ENCODE measurements at regions not wholly inside any gene's neighbourhood (a gene's known extent, or its start where the extent isn't known, plus 50 kb on each side); places are given as distances from the start of the nearest gene placed in this dataset.

DNA sequence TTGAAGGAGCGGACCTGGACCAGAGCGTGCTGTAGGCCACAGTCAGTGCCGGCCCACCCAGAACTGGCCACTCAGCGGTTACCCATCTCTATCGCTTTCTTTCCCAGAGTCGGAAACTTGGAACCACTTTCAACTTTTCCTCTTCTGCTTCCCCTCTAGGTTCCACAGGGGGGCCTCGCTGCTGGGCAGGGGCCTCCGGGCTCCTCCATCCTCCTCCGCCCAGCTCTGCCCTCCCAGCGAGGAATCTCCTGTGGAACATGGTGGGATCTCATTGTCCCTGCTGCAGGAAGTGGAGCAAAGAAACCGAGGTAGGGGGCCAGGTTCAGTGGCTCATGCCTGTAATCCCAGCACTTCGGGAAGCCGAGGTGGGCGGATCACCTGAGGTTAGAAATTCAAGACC lies 139.2 kb downstream of the ETS2 start:
- H4K91ac ChIP-seq (ENCODE audit: insufficient read length, low read depth, low read length) = no peak overlapping the region
- H3K56ac ChIP-seq (ENCODE audit: insufficient read length, low read depth, low read length) = no peak overlapping the region
- H3K4me3 Mint-ChIP-seq = peak overlapping the region; percentile 14 to 50; a peak in 3 of 5 replicates
- H3K27me3 ChIP-seq (ENCODE audit: insufficient read depth, low read length) = no peaks in the 10 kb centered on the region
- no peak overlapping the region for H2BK12ac ChIP-seq (ENCODE audit: insufficient read length, low read depth, low read length)
- H3K4ac ChIP-seq (ENCODE audit: low read depth, low read length) = no peak overlapping the region
- no peak overlapping the region for H3K27ac ChIP-seq (ENCODE audit: insufficient read length, low read depth, low read length)
- H3K4me1 ChIP-seq (ENCODE audit: insufficient read depth, low read length) = 0 out of 2 replicates have a peak, but pooled peaks cover 2% of the 10 kb centered on the region
- no peak overlapping the region for H3K23ac ChIP-seq (ENCODE audit: insufficient read length, low read depth, low read length)
- H2BK15ac ChIP-seq (ENCODE audit: low read depth, low read length) = no peak overlapping the region
- no peaks in the 10 kb centered on the region for H3K79me1 ChIP-seq (ENCODE audit: insufficient read depth, low read depth, low read length, poor library complexity, severe bottlenecking)
- peak; percentile 45 for DNase-seq
- H2AK5ac ChIP-seq (ENCODE audit: insufficient read length, low read length) = no peak overlapping the region
- peaks cover 14% of the 10 kb centered on the region for H3K27me3 Mint-ChIP-seq (ENCODE audit: low read depth)
- no peak overlapping the region for H4K8ac ChIP-seq (replicated peaks; ENCODE audit: insufficient read length, low read depth, low read length)
- H3K9ac ChIP-seq (ENCODE audit: extremely low read depth, insufficient read length, low read length) = no peak overlapping the region
- no peak overlapping the region for H2BK120ac ChIP-seq (ENCODE audit: low read depth, low read length, poor library complexity, severe bottlenecking)
- H3T11ph ChIP-seq (ENCODE audit: low read length) = no peak overlapping the region
- H3K27ac Mint-ChIP-seq = peak overlapping the region in 2 of 3 experiments; percentile 88 to 96; a peak in 6 of 7 replicates
- H3K9me3 ChIP-seq (ENCODE audit: control insufficient read depth, low read depth, low read length) = no peaks in the 10 kb centered on the region
- H4K5ac ChIP-seq (ENCODE audit: insufficient read length, low read depth, low read length) = no peak overlapping the region
- H2BK5ac ChIP-seq (ENCODE audit: insufficient read length, low read length) = no peak overlapping the region
- WGBS (ENCODE audit: extremely low coverage, insufficient read length, low lambda C conversion rate) = no CpG with 5 or more reads among the region's 14 CpGs
- H3K4me2 ChIP-seq (ENCODE audit: insufficient read depth, insufficient read length, low read length) = no peak overlapping the region
- H3K18ac ChIP-seq (ENCODE audit: insufficient read length, low read depth, low read length) = no peak overlapping the region
- H3K36me3 Mint-ChIP-seq (ENCODE audit: insufficient read depth in 1 of 3, low read depth in 3 of 3) = peaks cover 2 to 17% (median 16%) of the 10 kb centered on the region in 3 experiments; a peak in 5 of 7 replicates
- TF ChIP-seq, protein P1, sequence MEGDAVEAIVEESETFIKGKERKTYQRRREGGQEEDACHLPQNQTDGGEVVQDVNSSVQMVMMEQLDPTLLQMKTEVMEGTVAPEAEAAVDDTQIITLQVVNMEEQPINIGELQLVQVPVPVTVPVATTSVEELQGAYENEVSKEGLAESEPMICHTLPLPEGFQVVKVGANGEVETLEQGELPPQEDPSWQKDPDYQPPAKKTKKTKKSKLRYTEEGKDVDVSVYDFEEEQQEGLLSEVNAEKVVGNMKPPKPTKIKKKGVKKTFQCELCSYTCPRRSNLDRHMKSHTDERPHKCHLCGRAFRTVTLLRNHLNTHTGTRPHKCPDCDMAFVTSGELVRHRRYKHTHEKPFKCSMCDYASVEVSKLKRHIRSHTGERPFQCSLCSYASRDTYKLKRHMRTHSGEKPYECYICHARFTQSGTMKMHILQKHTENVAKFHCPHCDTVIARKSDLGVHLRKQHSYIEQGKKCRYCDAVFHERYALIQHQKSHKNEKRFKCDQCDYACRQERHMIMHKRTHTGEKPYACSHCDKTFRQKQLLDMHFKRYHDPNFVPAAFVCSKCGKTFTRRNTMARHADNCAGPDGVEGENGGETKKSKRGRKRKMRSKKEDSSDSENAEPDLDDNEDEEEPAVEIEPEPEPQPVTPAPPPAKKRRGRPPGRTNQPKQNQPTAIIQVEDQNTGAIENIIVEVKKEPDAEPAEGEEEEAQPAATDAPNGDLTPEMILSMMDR (conservative IDR thresholded peaks at IDR 0.05) = peak; percentile 55
- no peaks in the 10 kb centered on the region for H3K23me2 ChIP-seq (ENCODE audit: insufficient read length, low read depth, low read length, poor library complexity, severe bottlenecking)
- peaks cover 22 to 32% of the 10 kb centered on the region in 2 experiments for H3K4me1 Mint-ChIP-seq
- no peaks in the 10 kb centered on the region for H3K79me2 ChIP-seq (ENCODE audit: insufficient read depth, low read length)
- H2BK20ac ChIP-seq (ENCODE audit: low read depth, low read length, poor library complexity, severe bottlenecking) = no peak overlapping the region
- peaks cover 12 to 24% of the 10 kb centered on the region in 2 experiments; a peak in 4 of 5 replicates for H3K9me3 Mint-ChIP-seq
- H4K20me1 ChIP-seq (ENCODE audit: control insufficient read depth, insufficient read depth, insufficient read length) = no peaks in the 10 kb centered on the region
- no peak overlapping the region for H3K14ac ChIP-seq (ENCODE audit: insufficient read depth, low read length)
- no peak overlapping the region for H2AFZ ChIP-seq (ENCODE audit: low read length)
